ENCODE measurements at regions not wholly inside any gene's neighbourhood (a gene's known extent, or its start where the extent isn't known, plus 50 kb on each side); places are given as distances from the start of the nearest gene placed in this dataset.
A peak's percentile ranks its signal among the peaks of the same experiment; 100 is the strongest.

- no peak for TF ChIP-seq CTCF (IDR thresholded peaks at IDR 0.05)
- H3K9me3 ChIP-seq (ENCODE audit: control insufficient read depth, insufficient read depth, low read length), result no peaks in the 10 kb centered on the region
- intact Hi-C loops (cut with micrococcal nuclease), result no loop called here
- no peaks in the 10 kb centered on the region for H3K9me3 Mint-ChIP-seq
- no peak overlapping the region for H3K4me3 ChIP-seq (ENCODE audit: low read length)
- no peak overlapping the region for H3K27ac ChIP-seq (ENCODE audit: low read length)
- H3K36me3 ChIP-seq (ENCODE audit: control insufficient read depth, insufficient read depth, low read length), result no peaks in the 10 kb centered on the region
- H3K27me3 ChIP-seq (ENCODE audit: control insufficient read depth, insufficient read depth, low read length), result no peaks in the 10 kb centered on the region
- DNase-seq, result no peak
- H3K4me1 ChIP-seq (ENCODE audit: control insufficient read depth, insufficient read depth, low read length), result no peaks in the 10 kb centered on the region
- no peak overlapping the region for H3K27ac Mint-ChIP-seq
- WGBS (ENCODE audit: insufficient coverage), result 89% methylated on average over 6 of the region's 6 CpGs
- ATAC-seq, result no peak
- H3K4me1 Mint-ChIP-seq, result no peaks in the 10 kb centered on the region
- H3K36me3 Mint-ChIP-seq, result no peaks in the 10 kb centered on the region
- H3K4me3 Mint-ChIP-seq, result no peak overlapping the region
- H3K27me3 Mint-ChIP-seq (ENCODE audit: low read depth in 2 of 2), result peaks cover 14 to 19% of the 10 kb centered on the region in 2 donors
These were observed 62.8 kb upstream of the DIO3 start for GRCh38 chr14:101498526-101498860.

GRCh38 chr14:101499080-101499479 is 62.2 kb upstream of the DIO3 start:
- Histone ChIP-seq H3K27ac (ENCODE audit: low read length) (no peak overlapping the region), H3K36me3 (ENCODE audit: control insufficient read depth, insufficient read depth, low read length) (no peaks in the 10 kb centered on the region), H3K9me3 (ENCODE audit: control insufficient read depth, insufficient read depth, low read length) (no peaks in the 10 kb centered on the region), H3K4me1 (ENCODE audit: control insufficient read depth, insufficient read depth, low read length) (no peaks in the 10 kb centered on the region), H3K4me3 (ENCODE audit: low read length) (no peak overlapping the region), H3K27me3 (ENCODE audit: control insufficient read depth, insufficient read depth, low read length) (no peaks in the 10 kb centered on the region)
- DNase-seq, result no peak
- TF ChIP-seq CTCF (IDR thresholded peaks at IDR 0.05), result no peak
- H3K36me3 Mint-ChIP-seq, result no peaks in the 10 kb centered on the region
- no peak overlapping the region for H3K27ac Mint-ChIP-seq
- H3K4me3 Mint-ChIP-seq, result no peak overlapping the region
- H3K4me1 Mint-ChIP-seq, result peaks cover 0 to 2% of the 10 kb centered on the region in 2 donors
- intact Hi-C loops (cut with micrococcal nuclease), result no loop called here
- H3K27me3 Mint-ChIP-seq (ENCODE audit: low read depth in 2 of 2), result peaks cover 13 to 17% of the 10 kb centered on the region in 2 donors
- ATAC-seq, result no peak
- H3K9me3 Mint-ChIP-seq, result no peaks in the 10 kb centered on the region
- 67% methylated on average over 10 of the region's 11 CpGs for WGBS (ENCODE audit: insufficient coverage)

GRCh38 chr14:101499513-101499912 is 61.8 kb upstream of the DIO3 start:
- H3K27ac Mint-ChIP-seq, result no peak overlapping the region
- no peak overlapping the region for H3K4me3 Mint-ChIP-seq
- Histone ChIP-seq H3K9me3 (ENCODE audit: control insufficient read depth, insufficient read depth, low read length) (no peaks in the 10 kb centered on the region), H3K4me1 (ENCODE audit: control insufficient read depth, insufficient read depth, low read length) (no peaks in the 10 kb centered on the region), H3K4me3 (ENCODE audit: low read length) (no peak overlapping the region), H3K36me3 (ENCODE audit: control insufficient read depth, insufficient read depth, low read length) (no peaks in the 10 kb centered on the region), H3K27ac (ENCODE audit: low read length) (no peak overlapping the region), H3K27me3 (ENCODE audit: control insufficient read depth, insufficient read depth, low read length) (no peaks in the 10 kb centered on the region)
- WGBS (ENCODE audit: insufficient coverage), result 96% methylated on average over 10 of the region's 10 CpGs
- ATAC-seq (no peak), DNase-seq (peak in 1 of 2 donors; percentile 9)
- peaks cover 10 to 17% of the 10 kb centered on the region in 2 donors for H3K27me3 Mint-ChIP-seq (ENCODE audit: low read depth in 2 of 2)
- no peaks in the 10 kb centered on the region for H3K36me3 Mint-ChIP-seq
- intact Hi-C loops (cut with micrococcal nuclease), result no loop called here
- H3K4me1 Mint-ChIP-seq, result peaks cover 0 to 4% of the 10 kb centered on the region in 2 donors
- no peak for TF ChIP-seq CTCF (IDR thresholded peaks at IDR 0.05)
- H3K9me3 Mint-ChIP-seq, result no peaks in the 10 kb centered on the region

GRCh38 chr14:101500061-101500460 is 61.2 kb upstream of the DIO3 start:
- ATAC-seq, result no peak
- Mint-ChIP-seq H3K9me3 (no peaks in the 10 kb centered on the region), H3K27me3 (ENCODE audit: low read depth in 2 of 2) (peaks cover 10 to 17% of the 10 kb centered on the region in 2 donors), H3K4me3 (no peak overlapping the region), H3K36me3 (no peaks in the 10 kb centered on the region), H3K27ac (no peak overlapping the region), H3K4me1 (peaks cover 0 to 4% of the 10 kb centered on the region in 2 donors)
- no peak overlapping the region for H3K27ac ChIP-seq (ENCODE audit: low read length)
- DNase-seq, result no peak
- no peaks in the 10 kb centered on the region for H3K36me3 ChIP-seq (ENCODE audit: control insufficient read depth, insufficient read depth, low read length)
- 79% methylated on average over 7 of the region's 7 CpGs for whole genome bisulfite sequencing (ENCODE audit: insufficient coverage)
- H3K27me3 ChIP-seq (ENCODE audit: control insufficient read depth, insufficient read depth, low read length), result no peaks in the 10 kb centered on the region
- intact Hi-C loops (cut with micrococcal nuclease), result no loop called here
- H3K9me3 ChIP-seq (ENCODE audit: control insufficient read depth, insufficient read depth, low read length), result no peaks in the 10 kb centered on the region
- TF ChIP-seq CTCF (IDR thresholded peaks at IDR 0.05), result no peak
- H3K4me1 ChIP-seq (ENCODE audit: control insufficient read depth, insufficient read depth, low read length), result no peaks in the 10 kb centered on the region
- H3K4me3 ChIP-seq (ENCODE audit: low read length), result no peak overlapping the region
